NCI-H1105 treated with DMSO at 0.1 percent for 48 hours (cell line): ENCODE measurements at regions not wholly inside any gene's neighbourhood (a gene's known extent, or its start where the extent isn't known, plus 50 kb on each side); places are given as distances from the start of the nearest gene placed in this dataset.
A peak's percentile ranks its signal among the peaks of the same experiment; 100 is the strongest.

Source experiments
- DNase-seq: peaks from one replicate; lab custom pipeline; 2025; lab: John Stamatoyannopoulos, UW

DNA sequence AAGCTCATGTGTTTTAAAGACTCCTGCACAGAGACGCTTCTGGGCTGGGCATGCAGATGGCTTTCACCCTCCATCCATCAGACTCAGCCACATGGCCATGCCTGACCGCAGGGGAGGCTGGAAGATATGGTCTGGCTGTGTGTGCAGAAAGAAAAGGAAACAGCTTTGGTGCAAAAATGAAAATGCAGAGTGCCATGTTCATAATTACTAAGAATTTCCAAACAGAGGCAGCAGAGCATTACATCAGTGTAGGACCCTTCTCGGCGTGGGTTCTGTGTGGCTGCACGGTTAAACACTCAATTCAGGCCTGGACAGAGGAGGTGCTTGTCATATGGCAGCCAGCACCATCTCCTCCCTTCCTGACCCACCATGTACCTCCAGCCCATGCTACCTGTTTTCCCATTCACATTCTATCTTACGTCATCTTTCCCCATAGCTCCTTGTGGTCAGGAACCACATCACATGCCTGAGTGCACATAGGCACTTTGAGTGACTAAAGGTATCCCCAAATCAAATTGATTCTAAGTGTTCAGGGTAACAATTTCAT is 200.3 kb upstream of the ID2 start:
- DNase-seq, result no peak

DNA sequence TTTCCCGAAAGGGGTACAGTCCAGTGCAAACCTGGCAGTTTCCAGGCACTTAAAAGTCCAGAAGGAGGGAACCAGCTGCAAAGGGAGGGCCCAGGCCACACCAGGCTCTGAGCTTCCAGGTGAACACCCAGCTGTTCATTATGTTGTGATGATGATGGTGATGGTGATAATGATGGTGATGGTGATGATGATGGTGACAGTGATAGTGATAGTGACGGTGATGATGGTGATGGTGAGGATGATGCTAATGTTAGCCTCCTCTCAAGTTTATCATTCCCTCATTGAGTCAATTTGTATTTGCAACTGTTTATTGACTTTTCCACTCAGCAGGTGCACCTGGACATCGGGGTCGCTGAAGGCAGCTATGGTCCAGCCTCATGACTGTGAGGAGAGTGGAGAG is 199.4 kb upstream of the ID2 start:
- DNase-seq, result no peak

- DNase-seq, result no peak
Measured at GRCh38 chr2:8484502-8485283, 197.2 kb upstream of the ID2 start.

DNA sequence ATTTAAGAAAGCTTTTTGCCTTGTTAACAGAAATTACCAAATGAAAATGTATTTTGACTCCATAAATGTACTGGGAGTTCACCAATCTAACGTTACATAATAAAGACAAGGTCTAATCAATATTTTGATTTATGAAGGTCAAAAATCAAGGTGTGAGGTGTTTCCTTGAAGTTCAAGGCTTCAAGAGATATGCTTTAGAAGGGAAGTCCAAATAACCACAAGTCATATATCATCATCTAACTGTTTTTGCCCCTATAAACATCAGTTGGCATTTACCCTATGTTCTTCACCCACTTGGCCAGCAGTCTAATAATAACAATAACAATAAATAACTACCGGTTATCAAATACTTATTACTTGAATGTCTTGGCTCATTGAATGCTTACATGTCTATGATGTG is 196.1 kb upstream of the ID2 start:
- no peak for DNase-seq

DNA sequence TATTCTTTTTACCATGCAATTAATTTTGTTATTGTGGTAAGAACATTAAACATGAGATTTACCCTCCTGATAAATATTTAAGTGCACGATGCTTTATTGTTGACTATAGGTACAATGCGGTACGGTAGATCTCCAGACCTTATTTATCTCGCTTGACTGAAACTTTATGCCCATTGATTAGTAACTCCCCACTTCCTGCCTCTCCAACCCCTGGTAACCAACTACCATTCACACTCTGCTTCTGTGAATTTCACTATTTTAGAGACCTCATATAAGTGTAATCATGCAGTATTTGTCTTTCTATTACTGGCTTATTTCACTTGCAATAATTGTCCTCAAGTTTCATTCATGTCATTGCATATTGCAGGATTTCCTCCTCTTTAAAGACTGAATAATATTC is 195.7 kb upstream of the ID2 start:
- no peak for DNase-seq

DNA sequence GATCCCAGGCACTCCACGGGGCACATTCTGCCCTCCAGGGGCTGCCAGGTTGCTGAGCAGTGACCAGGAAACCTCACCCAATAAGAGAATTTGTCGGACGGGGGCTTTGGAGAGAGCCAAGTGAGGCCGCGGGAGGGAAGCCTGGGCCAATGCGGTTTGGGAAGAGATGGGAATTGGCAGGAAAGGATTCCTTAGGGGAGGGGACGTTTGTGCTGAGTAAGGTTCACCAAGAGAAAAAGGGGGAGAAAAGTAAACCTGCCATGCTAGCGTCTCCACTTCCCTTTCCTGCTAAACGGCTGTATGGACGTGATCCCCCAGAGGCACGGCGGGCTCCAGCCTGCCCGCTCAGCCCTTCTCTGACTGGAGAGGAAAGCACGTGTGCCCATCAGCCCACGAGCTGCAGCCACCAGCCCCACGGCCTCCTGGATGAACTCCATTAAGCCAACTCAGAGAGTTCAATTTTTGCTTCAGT is 194.4 kb upstream of the ID2 start:
- DNase-seq, result no peak

DNA sequence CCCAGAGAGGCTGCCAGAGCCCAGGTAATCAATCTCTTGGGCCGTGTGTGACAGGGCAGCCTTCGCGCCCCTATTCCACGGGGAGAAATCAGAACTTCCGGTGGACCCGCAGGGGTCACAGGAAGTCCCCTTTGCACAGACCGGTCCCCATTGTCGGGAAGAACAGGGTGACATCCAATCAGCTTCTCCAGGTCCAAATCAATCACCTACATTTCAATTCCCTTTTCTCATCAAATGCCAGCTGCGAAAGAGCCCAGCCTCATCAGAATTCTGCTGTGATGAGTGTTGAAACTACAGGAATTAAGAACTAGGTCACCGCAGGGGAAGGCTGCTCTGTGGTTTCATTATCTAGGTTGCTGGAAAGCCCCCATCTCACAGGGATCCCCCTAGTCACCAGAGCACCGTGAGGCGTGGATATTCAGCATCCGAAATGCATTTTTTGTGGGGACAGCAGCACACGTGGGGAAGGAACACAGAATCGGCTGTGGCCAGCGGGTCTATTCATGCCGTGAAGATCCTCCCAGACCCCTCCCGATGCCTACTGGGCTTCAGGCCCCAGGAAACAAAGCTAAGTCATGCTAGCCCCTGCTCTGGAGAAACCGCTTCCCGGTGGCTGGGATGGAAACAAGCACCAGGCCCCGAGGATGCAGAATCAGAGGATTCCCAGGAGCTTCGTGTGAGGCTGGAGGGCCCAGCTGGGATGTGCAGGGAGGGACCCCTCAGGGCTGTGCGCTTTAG is 193.7 kb upstream of the ID2 start:
- DNase-seq, result no peak

- no peak for DNase-seq
Measured at GRCh38 chr2:8489221-8489620, 192.6 kb upstream of the ID2 start.

- no peak for DNase-seq
Measured at GRCh38 chr2:8489751-8490150, 192.1 kb upstream of the ID2 start.

GRCh38 chr2:8490166-8490721 is 191.6 kb upstream of the ID2 start:
- DNase-seq, result no peak

DNA sequence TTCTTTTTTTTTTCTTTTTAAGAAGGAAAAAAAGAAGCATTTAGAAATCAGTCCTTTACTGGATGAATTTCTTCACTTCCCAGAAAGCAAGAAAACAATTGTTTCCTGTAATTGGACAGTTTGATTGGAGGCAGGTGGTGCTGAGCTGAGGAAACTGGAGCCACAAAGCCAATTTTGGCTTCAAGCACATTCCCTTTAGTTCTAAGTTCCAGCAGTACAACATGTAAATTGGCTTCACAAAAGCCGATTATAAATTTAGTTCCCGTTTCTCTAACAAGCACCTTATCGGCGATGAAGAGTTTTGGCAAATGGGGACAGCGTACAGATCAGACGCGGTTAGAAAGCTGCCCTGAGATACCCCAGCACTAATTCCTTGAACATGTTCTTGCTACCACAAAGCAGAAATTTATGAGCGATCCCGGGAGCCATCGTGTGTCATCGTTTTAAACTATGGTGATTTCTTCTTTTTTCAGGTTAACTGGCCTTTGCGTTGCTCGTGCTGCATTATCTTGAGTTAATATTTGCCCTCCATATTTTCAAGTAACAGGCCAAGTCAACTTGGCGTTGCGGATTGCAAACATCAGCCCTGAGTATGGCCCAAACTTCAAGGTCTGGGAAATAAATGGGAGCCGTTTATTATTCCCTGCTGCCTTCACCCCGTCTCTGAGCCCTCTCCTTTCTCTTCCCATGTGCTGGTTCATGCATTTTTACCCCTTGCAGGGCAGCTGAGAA is 190.4 kb upstream of the ID2 start:
- DNase-seq, result peak; percentile 70

- DNase-seq, result no peak
Measured at GRCh38 chr2:8494151-8494550, 187.7 kb upstream of the ID2 start.

DNA sequence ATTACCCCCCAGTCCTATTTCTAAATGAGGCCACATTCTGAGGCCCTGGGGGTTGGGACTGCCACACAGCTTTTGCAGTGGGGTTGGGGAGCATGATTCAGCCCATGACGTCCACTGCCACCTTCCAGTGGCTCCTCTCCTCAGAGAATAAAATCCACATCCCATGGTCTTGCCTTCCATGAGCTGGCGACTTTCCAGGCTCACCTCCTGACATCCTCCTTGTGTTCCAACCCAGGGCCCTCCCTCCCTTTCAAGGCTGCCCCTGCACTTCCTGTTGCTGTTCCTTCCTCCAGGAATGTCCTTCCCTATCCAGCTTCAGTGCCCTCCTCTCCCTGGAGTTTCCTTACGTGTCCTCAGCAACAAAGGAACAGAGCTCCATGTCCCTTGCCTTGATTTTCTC is 187.3 kb upstream of the ID2 start:
- DNase-seq, result no peak

DNA sequence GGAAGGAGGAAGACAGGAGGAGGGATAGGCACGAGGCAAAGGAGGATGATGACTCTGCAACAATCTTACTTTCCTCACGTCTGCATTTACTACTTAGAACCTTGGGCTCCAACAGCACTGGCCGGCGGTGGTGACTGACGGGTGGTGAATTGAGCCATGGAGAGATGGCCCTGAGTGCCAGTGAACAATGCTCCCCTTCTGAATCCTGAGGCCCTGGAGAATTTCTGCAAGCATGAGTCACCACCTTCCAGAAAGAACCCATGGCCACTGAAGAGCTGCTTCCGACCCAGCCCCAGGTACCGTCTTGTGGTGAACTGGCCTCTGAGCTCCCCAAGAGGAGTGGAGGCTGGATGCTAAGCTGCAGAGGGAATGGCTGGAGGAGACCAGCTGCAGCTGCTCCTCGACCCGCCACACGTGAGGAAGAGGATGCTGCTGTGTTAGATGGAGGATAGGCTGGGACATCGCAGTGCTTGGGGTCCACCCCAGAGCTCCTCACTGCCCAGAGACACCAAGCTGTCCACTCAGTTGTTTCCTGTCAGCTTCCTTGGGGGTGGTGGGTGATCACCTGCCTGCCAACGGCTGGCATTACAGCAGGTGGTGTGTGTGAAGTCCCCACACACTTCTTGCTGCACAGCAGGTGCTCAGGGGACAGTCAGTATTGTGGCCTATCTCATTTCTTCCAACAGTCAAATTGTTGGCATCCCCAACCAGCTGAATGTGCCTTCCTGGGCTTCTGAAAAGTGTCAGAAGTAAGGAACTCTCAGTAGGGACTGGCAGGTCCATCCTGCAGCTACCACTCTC is 186.5 kb upstream of the ID2 start:
- no peak for DNase-seq

DNA sequence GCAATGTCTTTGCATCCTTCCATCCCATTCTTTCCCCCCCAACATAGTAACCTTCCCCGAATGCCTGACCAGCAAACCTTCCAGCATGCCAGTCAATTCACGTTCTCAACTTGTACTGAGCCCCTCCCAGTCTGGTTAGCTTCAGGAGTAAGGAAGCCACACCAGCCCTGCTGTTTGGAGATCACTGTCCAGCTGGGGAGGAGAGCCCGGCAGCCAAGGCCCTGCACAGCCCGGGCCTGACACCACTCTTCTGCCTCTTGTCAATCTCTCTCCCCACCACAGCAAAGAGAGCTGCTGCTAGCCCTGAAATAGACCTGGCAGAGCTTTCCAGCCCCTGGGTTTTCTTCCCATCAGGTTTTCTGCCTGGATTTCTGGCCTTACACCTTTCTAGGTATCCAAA is 185.8 kb upstream of the ID2 start:
- no peak for DNase-seq

DNA sequence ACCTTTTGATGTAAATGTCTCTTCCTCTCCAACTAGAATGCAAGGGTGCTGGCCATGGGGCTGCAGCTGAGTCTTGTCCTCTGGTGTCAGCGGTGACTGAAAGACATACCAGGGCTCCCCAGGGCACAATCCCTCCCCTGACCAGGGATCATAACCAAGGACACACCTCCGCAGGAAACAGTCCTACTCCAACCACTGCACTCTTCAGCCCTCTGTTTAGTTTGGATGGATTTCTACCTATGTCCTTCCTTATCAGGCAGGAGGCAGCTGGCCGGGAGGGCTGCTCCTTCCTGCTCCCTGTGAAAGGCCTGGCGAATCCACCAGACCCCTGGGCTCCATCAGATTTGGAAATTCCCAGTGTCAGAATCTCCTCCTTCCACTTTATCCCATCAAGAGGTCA is 185.2 kb upstream of the ID2 start:
- no peak for DNase-seq

- DNase-seq, result no peak
Measured at GRCh38 chr2:8498994-8499393, 182.9 kb upstream of the ID2 start.

DNA sequence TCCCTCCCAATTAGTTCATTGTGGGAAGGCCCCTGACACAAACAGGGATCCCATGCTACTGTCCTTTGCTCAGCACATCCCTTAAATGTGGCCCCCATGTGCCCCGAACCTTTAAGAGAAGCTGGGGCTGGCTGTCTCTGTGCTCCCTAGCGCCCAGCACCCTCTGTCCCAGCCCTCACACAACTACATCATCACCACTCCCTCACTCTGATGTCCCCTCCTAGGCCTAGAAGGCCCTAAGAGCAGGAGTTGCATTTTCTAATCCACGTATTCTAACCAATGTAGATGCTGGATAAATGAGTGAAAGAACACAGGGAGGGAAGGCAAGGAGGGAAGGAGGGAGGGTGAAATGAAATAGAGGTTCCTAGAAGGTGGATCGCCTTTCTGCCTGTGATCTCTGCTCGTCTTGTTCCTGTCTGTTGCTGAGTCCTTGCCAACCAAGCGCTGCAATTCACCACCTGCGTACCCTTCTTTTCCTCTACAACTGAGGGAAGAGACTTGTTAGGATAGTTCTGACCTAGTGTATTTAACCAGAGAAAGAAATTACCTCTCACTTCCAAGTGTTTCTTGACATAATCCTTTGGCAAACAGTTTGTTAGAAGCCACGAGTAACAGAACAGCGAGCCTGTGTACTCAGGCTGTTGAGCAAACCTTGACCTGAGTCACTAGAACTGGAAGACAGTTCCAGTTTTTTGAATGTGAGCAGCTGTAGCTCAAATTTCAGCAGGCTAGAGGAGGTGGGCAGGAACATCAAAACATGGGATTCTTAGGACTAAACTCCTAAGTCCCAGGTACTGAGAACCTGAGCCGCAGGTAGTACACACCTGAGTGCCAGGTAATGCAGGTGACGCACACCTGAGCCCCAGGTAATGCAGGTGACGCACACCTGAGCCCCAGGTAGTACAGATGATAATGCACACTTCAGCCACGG is 181.5 kb upstream of the ID2 start:
- no peak for DNase-seq

DNA sequence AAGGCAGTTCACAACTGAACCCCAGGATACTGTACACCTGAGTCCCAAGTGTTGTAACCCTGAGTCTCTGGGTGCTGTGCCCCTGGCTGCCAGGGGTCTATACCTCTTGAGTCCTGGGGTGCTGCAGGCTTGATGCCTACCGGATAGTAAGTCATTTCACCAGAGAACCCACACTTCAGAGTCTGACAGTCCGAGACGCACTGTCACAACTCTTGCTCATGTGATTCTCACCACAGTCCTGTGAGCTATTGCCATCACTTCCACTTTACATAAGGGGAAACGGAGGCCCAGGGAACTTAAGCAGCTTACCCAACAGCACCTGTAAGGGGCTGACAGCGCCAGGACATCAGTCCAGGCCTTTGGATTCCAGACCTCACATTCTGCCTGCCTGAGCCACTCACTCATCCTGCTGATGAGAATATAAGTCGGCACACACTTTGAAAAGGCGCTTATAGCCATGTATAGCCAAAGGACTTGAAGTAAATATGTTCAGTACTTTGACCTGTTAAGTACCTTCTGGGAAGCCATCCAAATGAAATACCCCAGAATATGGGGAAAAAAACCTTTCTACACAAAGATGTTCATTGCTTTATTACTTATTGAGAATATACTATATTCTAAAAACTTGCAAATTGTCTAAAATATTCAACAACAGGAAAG is 180.7 kb upstream of the ID2 start:
- DNase-seq, result peak; percentile 27

GRCh38 chr2:8502316-8502715 is 179.5 kb upstream of the ID2 start:
- DNase-seq, result peak; percentile 40
